ENCODE measurements at regions not wholly inside any gene's neighbourhood (a gene's known extent, or its start where the extent isn't known, plus 50 kb on each side); places are given as distances from the start of the nearest gene placed in this dataset.

DNA sequence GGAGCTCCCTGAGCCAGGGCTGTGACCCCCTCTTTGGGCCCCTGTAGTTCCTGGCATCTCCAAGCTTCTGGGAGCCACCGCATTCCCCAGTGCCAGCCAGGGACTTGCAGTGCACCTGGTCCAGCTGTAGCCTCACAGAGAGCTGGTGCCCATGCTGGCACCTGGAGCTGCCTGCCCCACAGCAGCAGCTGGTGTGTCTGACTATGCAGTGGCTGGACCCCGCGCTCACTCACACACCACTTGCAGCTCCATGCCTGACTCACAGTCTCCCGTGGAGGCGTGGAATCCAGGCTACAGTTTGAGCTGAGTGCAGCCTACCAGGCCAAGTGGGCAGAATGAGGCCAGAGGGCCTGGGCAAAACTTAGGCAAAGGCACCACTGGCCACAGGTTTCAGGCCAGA is 102.2 kb upstream of the NAMPT start:
- BruUV-seq (replicated peaks): no TSS peak
- ChIA-PET RAD21 (ENCODE audit: low non-redundant PET in 1 of 2, low total read pairs in 2 of 2, uncharacterized antibody in 2 of 2, unreplicated experiment in 2 of 2) (no interaction called here), CTCF (interaction anchor here (1.4 kb wide), 1 partner anchor 76 kb away, joined by 3 read pairs; no protein-coding TSS in a partner anchor), POLR2A (no interaction called here)
- Histone ChIP-seq H2AFZ (ENCODE audit: low read depth, low read length, poor library complexity, severe bottlenecking) (no peak overlapping the region), H3K36me3 (ENCODE audit: control insufficient read depth in 1 of 2, insufficient read depth in 2 of 2, low read length in 2 of 2) (no peaks in the 10 kb centered on the region), H3K9ac (ENCODE audit: low read length) (no peak overlapping the region), H3K27ac (ENCODE audit: low read depth, low read length) (no peak overlapping the region), H3K4me2 (ENCODE audit: low read length) (no peak overlapping the region), H3K9me2 (ENCODE audit: insufficient read depth) (no peaks in the 10 kb centered on the region), H3K27me3 (ENCODE audit: insufficient read depth, low read length) (no peaks in the 10 kb centered on the region), H3K4me1 (ENCODE audit: control insufficient read depth in 1 of 2, insufficient read depth in 2 of 2, low read length in 2 of 2) (no peaks in the 10 kb centered on the region), H4K20me1 (ENCODE audit: insufficient read depth) (no peaks in the 10 kb centered on the region), H3K4me3 (replicated peaks in 1 of 2; ENCODE audit: low read depth in 1 of 2, low read length in 2 of 2) (no peak overlapping the region), H3K9me3 (ENCODE audit: control insufficient read depth in 1 of 2, insufficient read depth in 1 of 2, low read depth in 1 of 2, low read length in 2 of 2) (no peaks in the 10 kb centered on the region), H3K79me2 (ENCODE audit: insufficient read depth, low read length) (no peaks in the 10 kb centered on the region)
- intact Hi-C loops (cut with micrococcal nuclease): no loop called here
- ATAC-seq (no peak), DNase-seq (ENCODE audit: low read depth, low spot score) (no peak)
- TF ChIP-seq ZFX (IDR thresholded peaks at IDR 0.05) (no peak), FOSL1 (IDR thresholded peaks at IDR 0.05; ENCODE audit: low read depth) (no peak), POLR2A (IDR thresholded peaks at IDR 0.05; ENCODE audit: borderline replicate concordance, extremely low read depth, insufficient read depth, insufficient read length) (no peak), EGR1 (IDR thresholded peaks at IDR 0.05; ENCODE audit: low read depth) (no peak), SP1 (IDR thresholded peaks at IDR 0.05; ENCODE audit: low read depth) (no peak), ZNF274 (IDR thresholded peaks at IDR 0.05; ENCODE audit: low read depth, low read length) (no peak), POLR2AphosphoS5 (IDR thresholded peaks at IDR 0.05; ENCODE audit: low read depth, low read length) (no peak), SIN3A (IDR thresholded peaks at IDR 0.05; ENCODE audit: low read depth) (no peak)
- TF ChIP-seq, protein P1, sequence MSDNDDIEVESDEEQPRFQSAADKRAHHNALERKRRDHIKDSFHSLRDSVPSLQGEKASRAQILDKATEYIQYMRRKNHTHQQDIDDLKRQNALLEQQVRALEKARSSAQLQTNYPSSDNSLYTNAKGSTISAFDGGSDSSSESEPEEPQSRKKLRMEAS (IDR thresholded peaks at IDR 0.05): no peak

DNA sequence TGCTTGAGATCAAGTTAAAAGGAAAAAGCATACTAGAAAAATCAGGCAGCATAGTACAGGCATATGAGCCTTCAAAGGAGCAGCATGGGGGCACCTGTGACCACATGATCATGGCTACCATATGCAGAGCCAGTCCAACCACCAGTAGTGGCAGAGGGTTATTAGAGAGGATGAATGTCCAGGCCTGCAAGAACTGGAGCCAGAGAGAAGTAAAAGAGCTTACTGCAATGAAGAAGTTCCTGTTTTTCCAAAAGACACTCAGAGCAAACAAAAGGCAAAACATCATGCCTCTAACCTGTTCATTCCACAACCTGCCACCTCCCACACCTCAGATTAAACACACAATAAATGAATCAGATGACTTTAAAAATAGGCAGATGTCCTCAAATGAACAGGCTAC is 99.6 kb upstream of the NAMPT start:
- Histone ChIP-seq H3K27me3 (ENCODE audit: insufficient read depth, low read length) (no peaks in the 10 kb centered on the region), H3K9me3 (ENCODE audit: control insufficient read depth in 1 of 2, insufficient read depth in 1 of 2, low read depth in 1 of 2, low read length in 2 of 2) (no peaks in the 10 kb centered on the region), H3K36me3 (ENCODE audit: control insufficient read depth in 1 of 2, insufficient read depth in 2 of 2, low read length in 2 of 2) (no peaks in the 10 kb centered on the region), H3K79me2 (ENCODE audit: insufficient read depth, low read length) (no peaks in the 10 kb centered on the region), H3K9me2 (ENCODE audit: insufficient read depth) (no peaks in the 10 kb centered on the region), H3K27ac (ENCODE audit: low read depth, low read length) (no peak overlapping the region), H3K4me2 (ENCODE audit: low read length) (no peak overlapping the region), H3K4me3 (replicated peaks in 1 of 2; ENCODE audit: low read depth in 1 of 2, low read length in 2 of 2) (no peak overlapping the region), H2AFZ (ENCODE audit: low read depth, low read length, poor library complexity, severe bottlenecking) (no peak overlapping the region), H3K4me1 (ENCODE audit: control insufficient read depth in 1 of 2, insufficient read depth in 2 of 2, low read length in 2 of 2) (no peaks in the 10 kb centered on the region), H3K9ac (ENCODE audit: low read length) (no peak overlapping the region), H4K20me1 (ENCODE audit: insufficient read depth) (no peaks in the 10 kb centered on the region)
- no TSS peak for BruUV-seq (replicated peaks)
- intact Hi-C loops (cut with micrococcal nuclease): no loop called here
- POLR2A ChIA-PET: no interaction called here
- ATAC-seq (no peak), DNase-seq (ENCODE audit: low read depth, low spot score) (no peak)
- CTCF ChIA-PET: interaction anchor here (1.4 kb wide), 1 partner anchor 78 kb away, joined by 5 read pairs; no protein-coding TSS in a partner anchor
- RAD21 ChIA-PET (ENCODE audit: low non-redundant PET in 1 of 2, low total read pairs in 2 of 2, uncharacterized antibody in 2 of 2, unreplicated experiment in 2 of 2): no interaction called here
- TF ChIP-seq SIN3A (IDR thresholded peaks at IDR 0.05; ENCODE audit: low read depth) (no peak), RAD21 (IDR thresholded peaks at IDR 0.05; ENCODE audit: low read depth) (no peak), ZNF274 (IDR thresholded peaks at IDR 0.05; ENCODE audit: low read depth, low read length) (no peak), EZH2phosphoT487 (IDR thresholded peaks at IDR 0.05; ENCODE audit: borderline replicate concordance) (no peak), SP1 (IDR thresholded peaks at IDR 0.05; ENCODE audit: low read depth) (no peak), CEBPB (IDR thresholded peaks at IDR 0.05; ENCODE audit: low read depth) (no peak), ZFX (IDR thresholded peaks at IDR 0.05) (no peak), POLR2AphosphoS5 (IDR thresholded peaks at IDR 0.05; ENCODE audit: low read depth, low read length) (no peak), JUND (IDR thresholded peaks at IDR 0.05) (no peak), EZH2 (IDR thresholded peaks at IDR 0.05) (no peak)
- TF ChIP-seq, protein P2, sequence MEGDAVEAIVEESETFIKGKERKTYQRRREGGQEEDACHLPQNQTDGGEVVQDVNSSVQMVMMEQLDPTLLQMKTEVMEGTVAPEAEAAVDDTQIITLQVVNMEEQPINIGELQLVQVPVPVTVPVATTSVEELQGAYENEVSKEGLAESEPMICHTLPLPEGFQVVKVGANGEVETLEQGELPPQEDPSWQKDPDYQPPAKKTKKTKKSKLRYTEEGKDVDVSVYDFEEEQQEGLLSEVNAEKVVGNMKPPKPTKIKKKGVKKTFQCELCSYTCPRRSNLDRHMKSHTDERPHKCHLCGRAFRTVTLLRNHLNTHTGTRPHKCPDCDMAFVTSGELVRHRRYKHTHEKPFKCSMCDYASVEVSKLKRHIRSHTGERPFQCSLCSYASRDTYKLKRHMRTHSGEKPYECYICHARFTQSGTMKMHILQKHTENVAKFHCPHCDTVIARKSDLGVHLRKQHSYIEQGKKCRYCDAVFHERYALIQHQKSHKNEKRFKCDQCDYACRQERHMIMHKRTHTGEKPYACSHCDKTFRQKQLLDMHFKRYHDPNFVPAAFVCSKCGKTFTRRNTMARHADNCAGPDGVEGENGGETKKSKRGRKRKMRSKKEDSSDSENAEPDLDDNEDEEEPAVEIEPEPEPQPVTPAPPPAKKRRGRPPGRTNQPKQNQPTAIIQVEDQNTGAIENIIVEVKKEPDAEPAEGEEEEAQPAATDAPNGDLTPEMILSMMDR (IDR thresholded peaks at IDR 0.05 in 2 of 3, conservative IDR thresholded peaks at IDR 0.05 in 1 of 3; ENCODE audit: borderline replicate concordance in 1 of 3, insufficient read depth in 1 of 3, low read depth in 2 of 3, low read length in 2 of 3): no peak
- TF ChIP-seq, protein P3, sequence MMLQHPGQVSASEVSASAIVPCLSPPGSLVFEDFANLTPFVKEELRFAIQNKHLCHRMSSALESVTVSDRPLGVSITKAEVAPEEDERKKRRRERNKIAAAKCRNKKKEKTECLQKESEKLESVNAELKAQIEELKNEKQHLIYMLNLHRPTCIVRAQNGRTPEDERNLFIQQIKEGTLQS (IDR thresholded peaks at IDR 0.05): no peak
- TF ChIP-seq, protein P1 (IDR thresholded peaks at IDR 0.05): no peak

All from HCT116 (cell line).